HL-60/S4 treated with retinoic acid at 250 ng/mL for 4 days and 3 days (cell line): ENCODE measurements at regions not wholly inside any gene's neighbourhood (a gene's known extent, or its start where the extent isn't known, plus 50 kb on each side); places are given as distances from the start of the nearest gene placed in this dataset.

Source experiments
- in situ Hi-C: fragments of 300-500 bp; cut with MboI; formaldehyde crosslinking; loops from 2 replicates; pipeline ENCODE4 v1.7.0; 2022; ENCODE audit warnings: low sequenced_read_pairs

DNA sequence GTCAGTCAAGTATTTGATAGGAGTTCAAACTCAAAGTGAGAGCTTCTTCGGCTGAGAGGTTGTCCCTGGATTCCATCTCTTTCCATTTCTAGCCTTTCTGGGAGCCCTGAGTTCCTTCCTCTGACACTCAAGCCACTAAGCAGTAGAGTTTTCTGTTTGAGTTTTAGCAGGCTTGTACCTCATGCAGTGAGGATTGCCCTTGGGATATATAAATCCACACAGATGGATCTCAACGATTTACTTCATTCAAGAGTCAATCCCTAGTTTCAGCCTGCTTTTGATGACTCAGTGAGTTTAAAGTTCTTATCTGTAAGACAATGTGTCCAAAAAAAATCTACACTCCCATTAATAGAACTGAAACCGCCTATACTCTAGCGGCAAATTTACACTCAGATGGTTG is 2240.9 kb upstream of the WWC1 start:
- in situ Hi-C loops = no loop called here

DNA sequence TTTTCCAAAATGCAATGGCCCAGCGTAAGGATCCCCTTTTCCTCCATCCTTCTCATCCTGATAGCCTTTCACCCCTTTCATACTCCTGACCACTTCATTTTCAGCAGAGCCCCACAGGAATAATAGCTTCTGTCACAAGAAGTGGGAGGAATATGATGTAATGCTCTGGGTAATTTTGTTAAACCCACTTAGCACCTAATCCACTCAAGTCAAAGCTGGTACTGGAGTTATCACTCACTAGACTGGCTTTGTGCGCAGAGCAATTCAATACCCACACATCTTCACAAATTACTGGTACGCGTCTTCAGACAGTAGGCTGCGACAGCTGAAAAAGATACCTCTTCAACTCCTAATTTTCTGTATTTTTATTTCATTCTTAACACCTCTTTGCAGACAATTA is 2232.8 kb upstream of the WWC1 start:
- in situ Hi-C loops = no loop called here

DNA sequence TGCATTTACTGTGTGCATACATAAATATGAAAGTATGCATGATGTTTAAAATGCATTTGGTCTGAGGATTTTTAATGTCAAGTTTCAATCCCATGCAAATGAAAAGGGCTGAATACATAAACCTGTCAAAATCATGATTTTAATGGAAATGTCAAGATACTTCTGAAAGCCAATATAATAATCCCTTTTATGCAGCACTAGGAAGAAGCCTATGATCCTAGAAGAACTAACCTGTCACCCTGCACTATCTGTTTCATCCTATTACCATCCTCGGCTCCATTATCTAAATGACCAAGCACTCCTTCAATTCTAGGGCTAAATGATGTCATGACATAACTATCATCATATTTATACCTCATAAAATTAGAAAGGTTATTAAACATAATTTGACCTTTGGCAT is 2229.4 kb upstream of the WWC1 start:
- in situ Hi-C loops = no loop called here

DNA sequence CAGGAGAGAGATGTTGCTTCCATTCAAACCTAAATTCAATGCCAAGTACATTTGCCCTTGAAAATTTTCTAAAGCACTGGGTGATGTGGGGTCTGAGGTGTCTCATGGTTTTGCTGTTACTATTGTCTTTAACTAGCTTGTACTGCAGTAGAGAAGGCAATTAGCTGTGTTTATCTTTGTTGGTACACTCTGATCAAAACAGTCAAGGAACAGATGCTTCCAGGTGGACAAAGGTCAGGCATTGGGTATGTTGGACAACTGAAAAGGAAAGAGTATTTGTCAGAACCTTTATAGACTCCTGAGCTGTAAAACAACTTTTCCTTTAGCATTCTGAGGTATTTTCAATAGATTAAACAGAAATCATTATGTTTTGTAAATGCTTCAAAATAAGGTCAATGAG is 2228.7 kb upstream of the WWC1 start:
- in situ Hi-C loops = no loop called here

DNA sequence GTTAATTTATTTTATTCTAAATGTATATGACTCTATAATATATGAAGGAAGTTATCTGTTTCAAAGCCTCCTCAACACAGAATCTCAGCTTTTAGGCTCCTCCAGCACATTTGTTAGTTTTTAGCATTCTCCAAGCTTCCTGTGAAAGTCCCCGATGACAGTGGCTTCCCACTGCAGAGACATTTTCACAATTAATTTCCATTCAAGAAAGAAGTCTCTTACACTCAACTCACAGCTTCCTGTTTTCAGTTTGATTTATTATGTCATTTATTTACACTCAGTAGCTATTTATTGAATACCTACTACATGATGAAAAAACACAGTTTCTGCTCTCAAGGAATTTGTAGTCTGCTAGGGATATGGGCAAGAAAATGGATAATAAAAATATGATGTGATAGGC is 2228.2 kb upstream of the WWC1 start:
- in situ Hi-C loops = no loop called here

DNA sequence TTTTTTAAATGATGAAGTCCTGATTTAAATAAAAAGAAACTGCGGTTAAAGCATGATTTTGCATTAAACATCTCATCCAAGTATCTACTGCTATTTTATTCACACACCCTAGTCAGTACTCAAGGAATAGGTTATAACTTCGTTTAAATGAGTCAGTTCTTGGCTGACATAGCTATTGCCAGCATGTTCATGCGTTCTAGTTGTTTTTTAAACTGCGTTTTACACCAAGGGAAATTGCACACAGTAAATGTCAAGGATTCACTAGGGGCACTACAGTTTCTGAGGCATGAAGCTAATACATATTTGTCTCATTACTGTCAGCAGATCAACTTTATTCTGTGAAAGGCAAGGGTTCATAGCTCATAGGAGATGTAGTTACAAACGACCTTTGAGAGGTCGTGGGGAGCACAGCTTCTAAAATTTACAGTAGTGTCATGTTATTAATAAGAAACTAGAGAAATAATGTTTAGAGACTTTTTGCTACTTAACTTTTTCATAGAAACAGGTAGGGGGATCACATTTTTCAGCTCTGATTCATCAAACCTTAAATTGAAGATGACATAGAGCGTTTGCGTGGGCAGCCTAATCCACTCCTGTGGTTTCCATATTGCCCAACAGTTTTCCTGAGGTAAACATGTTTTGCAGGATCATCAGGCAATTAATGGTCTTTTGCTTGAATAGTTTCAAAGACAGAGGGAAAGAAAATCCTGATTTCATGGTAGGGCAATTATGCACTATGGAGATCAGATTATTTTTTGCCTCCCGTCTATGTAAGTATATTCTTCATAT is 2222.7 kb upstream of the WWC1 start:
- in situ Hi-C loops = no loop called here

DNA sequence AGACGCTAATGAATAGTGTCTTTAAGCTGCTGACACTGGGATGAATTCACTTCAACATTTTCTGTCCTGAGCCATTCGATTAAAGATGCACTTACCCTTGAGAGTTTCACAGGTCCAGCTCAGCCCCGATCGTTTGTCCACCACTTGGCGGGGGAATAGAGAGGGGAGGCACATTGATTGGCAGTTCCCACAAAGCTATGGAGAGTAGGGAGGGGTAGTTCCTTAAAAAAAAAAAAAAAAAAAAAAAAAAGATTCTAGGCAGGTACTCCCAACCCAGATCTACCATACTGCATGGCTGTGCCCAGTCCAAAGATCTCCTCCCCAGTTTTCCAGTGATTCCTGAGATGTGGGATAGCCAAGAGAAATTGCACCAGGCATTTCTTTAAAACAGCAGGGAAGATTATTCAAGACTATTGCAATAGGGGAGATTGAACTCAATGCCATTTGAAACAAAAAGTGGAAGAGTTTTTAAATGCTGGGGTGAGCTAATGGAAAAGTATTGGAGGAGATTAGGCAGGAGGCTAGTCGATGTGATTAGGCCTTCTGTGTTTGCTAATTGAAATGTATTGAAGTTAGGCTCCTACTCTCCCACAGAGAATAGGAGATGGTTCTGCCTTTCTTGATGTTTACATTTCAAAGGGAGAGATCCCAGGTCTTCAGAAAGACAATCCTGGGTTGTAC is 2217.4 kb upstream of the WWC1 start:
- in situ Hi-C loops = no loop called here

DNA sequence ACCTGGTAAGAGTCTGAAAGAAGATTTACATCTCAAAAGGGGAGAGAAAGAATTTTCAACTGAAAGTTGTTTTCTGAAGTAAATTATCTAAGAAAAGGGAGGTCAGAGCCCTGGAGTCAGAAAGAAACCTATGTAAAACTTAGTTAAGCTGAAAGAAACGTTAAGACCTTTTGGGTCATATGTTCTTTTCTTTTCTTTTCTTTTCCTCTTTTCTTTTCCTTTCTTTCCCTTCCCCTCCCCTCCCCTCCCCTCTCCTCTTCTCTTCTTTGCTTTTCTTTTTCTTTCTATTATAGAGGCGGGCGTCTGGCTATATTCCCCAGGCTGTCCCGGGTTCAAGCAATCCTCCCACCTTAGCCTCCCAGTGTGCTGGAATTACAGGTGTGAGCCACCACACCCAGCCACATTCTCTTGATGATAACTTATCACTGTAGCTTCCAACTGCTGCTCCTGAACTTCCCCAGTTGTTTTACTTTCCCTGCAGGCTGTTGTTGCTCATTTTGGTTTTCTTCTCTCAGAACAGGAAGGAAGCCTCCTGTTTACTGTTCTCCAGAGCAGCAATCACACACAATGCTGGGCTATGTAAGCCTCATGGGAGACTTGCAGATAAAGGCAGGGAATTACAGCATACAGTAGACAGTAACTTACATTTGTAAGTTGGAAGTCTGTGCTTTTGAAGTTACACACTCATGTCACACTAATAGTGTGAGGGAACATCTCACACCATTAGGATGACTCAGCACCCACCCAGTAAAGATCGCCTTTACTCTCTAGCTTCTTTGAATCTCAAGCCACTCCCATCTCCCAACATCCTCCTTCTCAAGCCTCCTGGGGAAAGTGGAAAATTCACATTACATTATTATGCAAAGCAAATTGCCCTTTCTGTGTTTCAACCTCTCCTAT is 2216.6 kb upstream of the WWC1 start:
- in situ Hi-C loops = no loop called here

DNA sequence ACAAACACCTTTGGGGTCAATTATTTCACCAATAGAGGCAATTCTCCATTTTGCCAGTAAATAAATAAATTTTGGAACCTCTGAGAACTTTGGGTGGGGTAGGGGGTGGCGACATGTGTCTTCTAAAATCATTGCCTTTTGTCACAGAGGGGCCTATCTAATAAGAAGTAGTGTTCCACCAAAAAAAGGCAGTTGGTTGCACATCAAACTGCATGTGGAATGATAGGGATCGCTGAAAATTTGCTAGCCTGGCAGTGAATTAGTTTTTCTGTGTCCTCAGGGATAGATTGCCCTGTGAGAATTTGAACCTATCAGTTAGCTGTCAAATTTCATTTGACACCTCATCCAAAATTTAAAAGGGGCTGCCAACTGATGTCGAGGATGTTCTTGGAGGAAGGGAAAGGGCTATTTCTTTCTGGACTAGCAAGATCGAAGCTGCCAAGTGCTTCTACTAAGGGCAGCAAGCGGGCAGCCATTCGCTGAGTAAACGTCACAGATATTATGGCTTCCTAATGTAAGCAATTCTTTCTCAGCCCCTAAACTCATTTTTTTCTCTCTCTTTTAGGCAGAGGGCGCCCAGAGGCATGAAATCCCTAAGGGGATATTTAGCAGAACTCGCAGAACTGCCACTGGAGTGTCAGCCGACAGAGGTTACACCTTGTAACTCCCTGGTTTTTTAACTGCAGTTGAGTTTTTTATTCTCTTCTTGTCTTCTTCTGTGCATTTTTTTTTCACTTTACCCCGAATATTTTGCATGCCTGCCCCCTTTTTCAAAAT is 2208.1 kb upstream of the WWC1 start:
- in situ Hi-C loops = no loop called here

DNA sequence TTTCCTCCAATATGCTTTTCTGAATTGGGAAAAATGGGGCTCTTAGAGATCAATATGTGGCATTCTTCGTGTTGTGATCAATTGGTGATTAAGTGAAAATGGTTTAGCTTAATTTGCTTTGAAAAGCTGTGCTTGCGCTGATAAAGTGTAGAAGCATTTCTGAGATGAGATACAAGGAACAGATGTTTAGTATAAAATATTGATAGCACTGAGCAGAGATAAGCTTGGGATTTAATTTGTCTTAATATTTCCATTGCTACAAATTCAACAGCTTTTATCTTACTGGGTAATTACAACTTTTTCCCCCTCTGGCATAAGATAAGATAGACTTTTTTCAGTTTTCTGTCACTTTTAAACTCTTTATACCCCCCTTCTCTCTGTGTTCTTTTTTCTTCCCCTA is 2204.9 kb upstream of the WWC1 start:
- in situ Hi-C loops = no loop called here

DNA sequence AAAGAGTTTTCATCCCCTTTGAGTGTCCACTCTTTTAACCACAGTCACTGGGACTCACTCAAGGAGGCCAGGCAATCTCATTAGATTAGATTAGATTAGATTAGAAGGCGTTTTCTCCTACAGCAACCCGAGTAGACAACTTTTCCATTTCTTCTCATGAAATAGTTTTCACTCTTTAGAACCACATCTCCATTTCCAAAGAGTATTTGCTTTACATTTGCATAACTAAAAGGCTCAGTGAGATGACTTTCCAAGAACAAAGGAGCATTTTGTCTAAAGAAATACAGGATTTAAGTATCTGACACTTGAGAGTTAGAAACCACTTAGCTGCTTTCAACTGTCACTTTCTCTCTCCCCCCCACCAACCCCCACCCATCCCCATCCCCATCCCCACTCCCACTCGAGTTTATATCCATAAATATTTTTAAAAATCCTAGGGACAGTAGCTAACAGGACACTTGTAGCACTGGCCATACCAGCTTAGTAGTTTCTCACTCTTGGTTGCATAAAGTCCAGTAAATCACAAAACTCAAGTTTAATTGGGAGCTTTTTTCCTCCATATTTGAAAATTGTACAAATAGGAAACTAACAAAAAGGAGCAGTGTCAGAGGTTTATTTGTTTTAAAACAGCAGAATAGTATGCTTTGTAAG is 2202.9 kb upstream of the WWC1 start:
- in situ Hi-C loops = no loop called here

DNA sequence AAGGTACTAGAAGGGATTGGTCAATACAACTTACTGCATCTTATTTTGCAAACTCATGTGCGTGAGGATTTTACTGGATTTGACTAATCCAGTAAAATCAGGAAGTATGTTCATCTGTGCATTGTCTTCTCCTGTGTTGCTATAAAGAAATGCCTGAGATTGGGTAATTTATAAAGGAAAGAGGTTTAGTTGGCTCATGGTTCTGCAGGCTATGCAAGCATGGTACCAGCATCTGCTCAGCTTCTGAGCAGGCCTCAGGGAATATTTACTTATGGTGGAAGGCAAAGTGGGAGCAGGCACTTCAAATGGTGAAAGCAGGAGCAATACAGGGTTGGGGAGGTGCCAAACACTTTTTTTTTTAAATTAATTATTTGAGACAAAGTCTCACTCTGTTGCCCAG is 2199.5 kb upstream of the WWC1 start:
- in situ Hi-C loops = no loop called here

DNA sequence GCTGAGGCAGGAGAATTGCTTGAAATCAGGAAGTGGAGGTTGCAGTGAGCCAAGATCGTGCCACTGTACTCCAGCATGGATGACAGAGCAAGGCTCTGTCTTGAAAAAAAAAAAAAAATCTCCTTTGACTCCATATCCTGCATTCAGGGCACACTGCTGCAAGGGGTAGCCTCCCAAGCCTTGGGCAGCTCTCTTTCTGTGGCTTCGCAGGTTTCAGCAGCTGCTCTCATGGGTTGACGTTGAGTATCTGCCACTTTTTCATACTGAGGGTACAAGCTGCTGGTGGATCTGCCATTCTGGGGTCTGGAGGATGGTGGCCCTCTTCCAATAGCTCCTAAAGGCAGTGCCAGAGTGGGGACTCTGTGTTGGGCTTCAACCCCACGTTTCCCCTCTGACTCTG is 2198.1 kb upstream of the WWC1 start:
- in situ Hi-C loops = no loop called here

DNA sequence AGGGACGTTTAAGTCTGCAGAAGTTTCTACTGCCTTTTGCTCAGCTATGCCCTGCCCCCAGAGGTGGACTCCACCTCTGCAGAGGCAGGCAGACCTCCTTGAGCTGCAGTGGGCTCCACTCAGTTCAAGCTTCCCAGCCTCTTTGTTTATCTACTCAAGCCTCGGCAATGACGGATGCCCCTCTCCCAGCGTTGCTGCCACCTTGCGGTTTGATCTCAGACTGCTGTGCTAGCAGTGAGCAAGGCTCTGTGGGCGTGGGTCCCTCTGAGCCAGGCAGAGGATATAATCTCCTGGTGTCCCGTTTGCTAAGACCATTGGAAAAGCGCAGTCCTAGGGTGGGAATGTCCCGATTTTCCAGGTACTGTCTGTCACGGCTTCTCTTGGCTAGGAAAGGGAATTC is 2188.5 kb upstream of the WWC1 start:
- in situ Hi-C loops = no loop called here

DNA sequence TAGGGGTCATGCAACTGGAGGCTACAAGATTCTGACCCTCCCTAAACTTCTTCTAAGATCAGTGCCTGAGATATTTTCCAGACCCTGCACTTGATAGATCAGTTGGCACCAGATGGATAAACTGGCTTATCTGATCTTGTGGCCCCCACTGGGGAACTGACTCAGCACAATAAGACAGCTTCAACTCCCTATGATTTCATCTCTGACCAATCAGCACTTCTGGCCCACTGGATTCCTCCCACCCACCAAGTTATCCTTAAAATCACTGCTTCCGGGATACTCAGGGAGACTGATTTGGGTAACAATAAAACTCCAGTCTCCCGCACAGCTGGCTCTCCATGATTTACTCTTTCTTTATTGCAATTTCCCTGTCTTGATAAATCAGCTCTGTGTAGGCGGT is 2180.4 kb upstream of the WWC1 start:
- in situ Hi-C loops = no loop called here

DNA sequence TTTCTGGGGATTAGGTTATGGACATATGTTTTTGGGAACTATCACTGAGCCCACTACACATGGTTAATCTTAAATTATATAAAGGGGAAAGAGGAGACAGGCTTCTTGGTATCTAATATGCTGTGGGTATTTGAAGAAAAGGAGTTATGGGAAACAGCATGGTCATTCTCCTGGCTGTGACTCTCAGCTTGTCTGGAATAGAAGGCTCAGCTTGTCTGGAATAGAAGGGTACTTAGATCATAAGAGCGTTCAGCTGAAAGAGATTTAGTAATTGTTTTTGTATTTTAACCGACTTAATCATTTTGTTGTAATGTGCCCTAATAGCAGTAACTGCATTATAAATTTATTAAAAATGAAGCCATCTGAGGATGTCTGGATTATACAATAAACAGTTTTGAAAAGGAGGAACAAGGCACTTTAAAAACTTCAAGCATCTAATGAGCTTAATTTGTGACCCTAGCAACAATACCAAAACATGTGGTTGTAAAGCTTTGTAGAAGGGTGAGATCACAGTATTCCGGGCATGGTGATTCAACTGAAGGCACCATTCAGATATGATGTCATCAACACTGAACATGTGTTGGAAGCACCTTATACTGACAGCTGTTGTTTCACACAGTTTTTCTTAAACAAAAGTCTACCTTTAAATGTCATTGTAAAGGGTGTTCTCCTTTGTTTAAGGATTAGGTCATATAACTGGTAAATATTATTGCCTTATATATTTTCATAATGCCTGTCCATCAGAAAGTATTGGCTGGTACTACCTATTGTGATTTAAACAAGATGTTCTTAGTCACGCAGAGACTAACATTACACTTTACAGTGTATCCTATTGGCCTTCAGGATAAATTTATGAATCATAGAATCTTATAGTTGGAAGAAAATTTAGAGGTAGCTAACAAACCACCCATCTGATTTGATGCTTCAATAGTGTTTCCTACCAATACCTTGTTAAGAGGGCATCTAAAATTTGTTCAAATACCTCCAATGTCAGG is 2174.1 kb upstream of the WWC1 start:
- in situ Hi-C loops = no loop called here

DNA sequence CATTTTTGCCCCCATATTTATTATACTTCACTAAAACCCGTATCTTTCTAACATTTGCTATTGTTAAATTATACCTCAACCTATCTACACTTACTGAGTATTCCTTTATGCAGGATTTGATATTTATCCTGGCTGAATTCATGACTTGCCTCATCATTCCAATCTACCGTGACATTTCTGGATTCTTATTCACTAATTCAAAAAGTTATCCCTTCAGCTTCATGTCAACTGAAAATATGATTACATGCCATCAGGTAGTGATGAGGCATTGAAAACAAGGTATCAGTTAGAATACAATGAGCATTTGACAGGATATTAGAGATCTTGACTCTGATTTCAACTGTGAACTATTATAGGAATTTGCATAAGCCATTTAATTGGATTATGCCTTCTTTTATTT is 2171.9 kb upstream of the WWC1 start:
- in situ Hi-C loops = no loop called here

DNA sequence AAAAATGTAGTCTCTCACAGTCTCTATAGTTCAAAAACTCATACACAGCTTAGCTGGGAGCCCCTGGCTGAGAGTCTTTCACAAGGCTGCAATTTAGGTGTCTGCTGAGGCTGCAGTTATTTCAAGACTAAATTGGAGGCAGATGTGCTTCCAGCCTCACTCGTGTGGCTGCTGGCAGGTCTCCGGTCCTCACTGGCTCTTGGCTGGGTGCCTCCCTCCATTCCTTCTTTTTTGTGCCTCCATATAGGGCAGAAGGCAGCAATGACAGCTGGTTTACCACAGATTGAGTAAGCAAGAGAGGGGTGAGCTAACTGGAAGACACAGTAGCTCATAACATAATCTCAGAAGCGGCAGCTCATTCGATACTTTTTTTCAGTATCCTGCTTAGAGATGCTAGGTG is 2167.7 kb upstream of the WWC1 start:
- in situ Hi-C loops = no loop called here
